GM21423 (cell line): ENCODE measurements at regions not wholly inside any gene's neighbourhood (a gene's known extent, or its start where the extent isn't known, plus 50 kb on each side); places are given as distances from the start of the nearest gene placed in this dataset.
"Not testable (repeated sequence)": the region's sequence is repeated elsewhere in the genome, so short reads cannot be mapped to it uniquely, and the experiment has no call there.

Source experiments
- ATAC-seq: cut with Tn5 transposase; IDR thresholded peaks from one replicate; pipeline ENCODE4 v1.9.1; 2021; ENCODE audit warnings: mild to moderate bottlenecking, moderate library complexity; ENCODE audit not compliant: unreplicated experiment

DNA sequence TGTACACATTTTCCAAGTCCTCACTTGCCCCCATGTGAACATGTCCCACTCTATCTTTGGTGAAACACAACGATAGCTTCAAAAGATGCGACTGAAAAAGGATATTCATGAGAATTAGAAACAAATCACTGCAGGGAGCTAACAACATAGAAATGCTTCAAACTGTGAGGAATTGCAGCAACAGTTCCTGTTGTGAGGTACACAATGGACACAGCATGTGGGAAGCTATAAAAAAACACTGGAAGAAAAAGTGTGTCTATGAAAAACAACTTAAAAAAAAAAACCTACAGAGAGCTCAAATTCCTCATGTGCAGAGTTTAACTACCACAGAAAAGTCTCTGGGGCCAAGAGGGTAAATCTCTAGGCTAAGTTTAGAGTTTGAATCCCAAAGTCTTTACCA is 51.6 kb upstream of the BLTP1 start:
- ATAC-seq: no peak

DNA sequence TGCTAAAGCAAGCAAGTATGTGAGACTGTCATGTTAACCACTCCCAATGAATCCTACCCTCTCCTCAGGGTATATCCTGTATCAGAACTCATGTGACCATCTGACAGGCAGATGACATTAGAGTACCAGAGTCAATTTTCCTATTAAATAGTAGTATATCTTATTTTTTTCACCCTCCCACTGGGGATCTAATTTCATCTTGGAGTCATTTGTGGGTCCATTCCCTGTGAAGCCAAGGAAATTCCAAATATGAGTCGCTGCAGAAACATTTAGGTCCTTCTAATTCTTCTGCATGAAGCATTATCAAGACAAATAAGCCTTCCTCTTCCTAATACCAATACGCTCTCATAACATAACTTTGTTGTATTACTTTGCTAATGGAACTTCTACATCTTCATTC is 52.2 kb upstream of the BLTP1 start:
- no peak for ATAC-seq

DNA sequence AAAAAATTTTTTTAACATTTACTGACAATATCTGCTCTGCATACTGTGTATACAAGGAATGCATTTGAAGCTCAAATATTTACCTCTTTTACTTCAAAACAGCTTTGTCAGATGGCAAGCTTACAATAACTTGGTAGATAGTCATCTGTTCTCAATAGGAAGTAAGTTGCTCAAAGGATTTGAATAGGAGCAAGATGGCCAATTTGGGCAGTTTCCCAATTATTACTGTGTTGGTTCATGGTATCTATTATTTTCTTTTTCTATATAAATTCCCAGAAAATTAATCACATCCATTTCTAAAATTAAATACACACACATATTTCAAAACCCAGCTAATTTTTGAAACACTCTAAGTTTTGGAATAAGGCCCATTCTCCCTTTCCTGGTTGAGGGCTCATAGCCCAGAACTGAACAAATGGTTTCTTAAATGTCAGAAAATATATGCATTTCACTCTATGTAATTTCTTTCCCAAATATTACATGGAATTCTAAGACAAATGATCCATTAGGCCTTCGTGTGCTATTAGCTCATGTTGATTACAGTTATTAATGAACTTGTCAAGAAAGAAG is 60.2 kb upstream of the BLTP1 start:
- ATAC-seq: no peak

- ATAC-seq: no peak
Measured at GRCh38 chr4:122091397-122091796, 60.7 kb upstream of the BLTP1 start.

- ATAC-seq: no peak
Measured at GRCh38 chr4:122090989-122091388, 61.1 kb upstream of the BLTP1 start.

DNA sequence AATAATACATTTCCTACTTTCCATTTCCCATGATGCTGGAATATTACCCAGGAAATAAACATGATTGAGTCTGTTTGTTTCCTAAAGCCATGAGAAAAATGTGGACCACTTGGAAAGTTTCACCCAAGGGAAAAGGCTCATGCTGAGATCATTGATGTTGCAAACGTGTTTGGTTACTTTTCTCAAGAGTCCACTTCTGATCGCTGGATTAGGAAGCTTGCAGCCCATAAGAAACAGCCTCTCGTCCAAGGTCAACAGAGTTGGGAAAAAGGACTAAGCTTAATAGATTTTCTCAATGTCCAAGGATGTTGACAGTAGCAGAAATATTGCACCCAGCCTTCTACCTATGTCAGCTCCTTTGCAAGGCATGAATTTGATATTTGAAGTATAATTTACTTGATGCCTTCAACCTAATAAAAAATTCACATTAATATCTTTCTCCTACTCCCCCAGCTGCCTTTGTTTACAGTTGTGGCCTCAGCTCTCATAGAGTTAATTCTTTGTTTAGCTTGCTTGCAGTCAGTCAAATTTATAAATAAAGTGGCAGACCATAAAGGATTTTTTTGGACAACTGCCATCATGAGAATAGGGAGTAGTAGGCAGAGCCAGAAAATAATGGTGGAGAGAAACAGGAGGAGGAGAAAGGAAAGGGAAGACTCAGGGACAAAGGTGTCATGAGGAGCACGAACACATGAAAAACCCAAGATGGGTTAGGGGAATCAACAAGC is 65.6 kb upstream of the BLTP1 start:
- no peak for ATAC-seq

GRCh38 chr4:122083989-122084388 is 68.1 kb upstream of the BLTP1 start:
- no peak for ATAC-seq

DNA sequence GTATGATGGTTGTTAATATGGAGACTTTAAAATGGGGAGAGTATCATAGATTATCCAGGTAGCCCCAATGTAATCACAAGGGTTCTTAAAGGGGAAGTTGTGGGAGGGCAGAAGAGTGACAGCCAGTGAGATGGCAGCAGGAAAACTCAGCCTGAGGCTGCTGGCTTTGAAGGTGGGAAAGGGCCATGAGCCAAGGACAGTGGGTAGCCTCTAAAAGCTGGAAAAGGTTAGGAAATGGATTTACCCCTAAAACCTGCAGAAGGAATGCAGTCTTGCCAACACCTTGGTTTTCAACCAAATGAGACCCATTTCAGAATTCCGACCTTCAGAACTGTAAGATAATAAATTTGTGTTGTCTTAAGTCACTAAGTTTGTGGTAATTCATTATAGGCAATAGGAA is 68.8 kb upstream of the BLTP1 start:
- ATAC-seq: no peak

DNA sequence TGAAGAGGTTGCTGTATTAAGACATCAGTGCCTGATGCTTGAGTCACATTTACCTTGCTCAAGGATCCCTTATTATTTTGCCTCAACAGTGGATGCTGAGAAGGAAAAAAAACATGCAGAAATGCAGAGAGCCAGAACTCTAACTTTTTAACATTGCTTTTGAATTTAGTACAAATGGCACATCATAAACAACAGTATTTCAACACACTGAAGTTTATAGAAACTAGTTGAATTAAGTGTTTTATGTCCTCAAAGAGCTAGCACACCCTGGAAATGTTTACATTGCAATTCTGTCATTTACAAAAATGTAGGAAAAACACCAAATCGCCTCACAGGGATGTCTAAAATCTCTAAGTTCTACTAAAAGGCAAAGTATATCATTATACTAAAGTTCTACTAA is 69.5 kb upstream of the BLTP1 start:
- no peak for ATAC-seq

DNA sequence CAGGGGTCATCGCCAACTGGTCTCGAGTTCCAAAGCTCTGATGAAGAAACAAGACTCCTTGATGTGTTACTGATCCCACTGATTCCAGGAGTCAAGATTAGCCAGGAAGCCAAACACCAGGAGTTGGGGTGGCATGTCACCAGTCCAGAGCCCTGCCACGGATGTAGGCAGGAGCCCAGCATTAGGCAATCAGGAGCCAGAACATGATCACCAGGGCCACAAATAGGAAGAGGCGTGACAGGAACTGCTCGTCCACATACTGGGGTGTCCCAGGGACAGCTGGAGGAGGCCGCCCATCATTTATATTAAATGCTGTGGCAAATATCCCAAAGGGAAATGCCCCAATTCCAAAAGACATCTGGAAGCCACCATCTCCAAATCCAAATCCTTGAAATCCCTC is 74.5 kb upstream of the BLTP1 start:
- not testable (repeated sequence) for ATAC-seq

- not testable (repeated sequence) for ATAC-seq
Measured at GRCh38 chr4:122076835-122077234, 75.3 kb upstream of the BLTP1 start.

DNA sequence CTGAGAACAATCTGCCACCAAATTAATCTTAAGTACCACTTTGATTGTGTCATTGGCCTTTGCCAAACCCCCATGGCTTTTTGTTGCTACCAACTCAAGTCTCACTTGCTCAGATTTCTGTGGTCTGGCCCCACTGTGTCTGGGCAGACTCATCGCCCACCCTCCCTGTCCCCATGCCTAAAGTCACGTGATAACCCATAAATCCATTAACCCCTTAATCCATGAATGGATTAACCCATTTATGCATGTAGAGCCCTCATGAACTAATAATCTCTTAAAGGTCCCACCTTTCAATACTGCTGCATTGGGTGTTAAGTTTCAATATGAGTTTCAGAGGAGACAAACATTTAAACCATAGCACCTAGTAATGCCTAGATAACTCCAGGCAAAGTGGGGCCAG is 78.5 kb upstream of the BLTP1 start:
- ATAC-seq: no peak

DNA sequence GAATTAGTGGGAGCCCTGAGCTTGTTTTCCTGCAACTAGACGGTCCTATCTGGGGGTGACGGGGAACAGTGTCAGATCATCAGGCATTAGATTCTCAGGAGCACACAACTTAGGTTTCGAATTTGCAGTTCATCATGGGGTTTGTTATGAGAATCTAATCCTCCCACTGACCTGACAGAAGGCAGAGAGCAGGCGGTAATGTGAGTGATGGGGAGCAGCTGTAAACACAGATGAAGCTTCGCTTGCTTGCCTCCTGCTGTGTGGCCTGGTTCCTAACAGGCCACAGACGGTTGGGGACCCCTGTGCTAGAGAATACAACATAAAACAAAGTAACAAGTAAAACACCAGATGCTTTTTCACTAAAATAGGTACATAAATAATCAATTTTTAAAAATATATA is 86.2 kb upstream of the BLTP1 start:
- no peak for ATAC-seq

DNA sequence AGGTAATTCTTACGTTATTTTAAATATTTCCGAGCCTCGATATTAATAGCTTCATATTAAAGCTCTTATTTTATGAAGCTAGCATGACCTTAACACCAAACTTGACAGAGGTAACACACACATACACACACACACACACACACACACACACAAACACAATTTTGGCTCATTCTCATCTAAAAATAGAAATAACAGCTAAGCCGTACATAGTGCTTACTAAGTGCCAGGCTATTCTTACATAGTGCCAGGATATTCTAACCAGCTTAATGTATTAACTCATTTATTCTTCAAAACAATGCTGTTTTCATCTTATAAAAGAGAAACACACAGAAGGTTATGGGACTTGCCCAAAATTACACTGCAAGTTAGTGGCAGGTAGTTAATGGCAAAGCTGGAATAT is 87.0 kb upstream of the BLTP1 start:
- ATAC-seq: no peak

DNA sequence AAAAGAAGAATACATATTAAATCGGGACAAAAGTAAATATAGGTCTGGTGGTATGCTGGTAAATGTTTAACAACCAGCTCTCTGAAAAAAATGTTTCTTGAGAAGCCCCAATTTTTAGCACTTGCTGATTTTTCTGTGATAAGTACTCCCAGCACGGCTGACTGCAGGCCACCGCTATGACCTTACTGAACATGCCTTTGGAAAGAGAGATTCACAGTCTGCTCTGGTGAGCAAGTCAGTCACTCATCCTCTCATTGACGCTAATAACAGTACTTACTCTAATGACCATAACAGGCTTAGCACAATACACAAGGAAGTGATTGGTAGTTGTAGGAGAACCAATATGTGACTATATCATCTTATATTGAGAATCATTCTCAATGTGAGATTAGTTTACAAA is 98.9 kb upstream of the BLTP1 start:
- ATAC-seq: no peak

DNA sequence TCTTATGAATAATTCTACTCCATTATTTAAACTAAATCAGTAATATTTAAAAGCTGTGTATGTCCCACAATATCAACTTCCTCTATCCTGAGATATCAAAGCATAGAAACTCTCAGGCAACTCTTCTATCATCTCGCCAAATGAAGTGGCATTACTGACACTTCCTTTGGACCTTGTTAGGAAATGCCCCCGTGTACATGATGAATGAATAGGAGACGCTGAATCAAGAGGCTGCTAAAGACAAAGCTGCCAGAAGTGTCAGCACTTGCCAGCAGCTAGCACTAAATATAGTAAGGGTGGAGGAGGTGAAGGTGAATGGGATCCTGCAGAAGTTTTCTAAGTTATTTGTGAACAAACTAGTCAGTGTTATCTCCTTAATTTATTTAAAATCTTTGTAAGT is 99.5 kb upstream of the BLTP1 start:
- no peak for ATAC-seq

GRCh38 chr4:122050841-122051240 is 99.0 kb upstream of the TRPC3 start:
- ATAC-seq: no peak

GRCh38 chr4:122047456-122048425 is 95.9 kb upstream of the TRPC3 start:
- no peak for ATAC-seq

DNA sequence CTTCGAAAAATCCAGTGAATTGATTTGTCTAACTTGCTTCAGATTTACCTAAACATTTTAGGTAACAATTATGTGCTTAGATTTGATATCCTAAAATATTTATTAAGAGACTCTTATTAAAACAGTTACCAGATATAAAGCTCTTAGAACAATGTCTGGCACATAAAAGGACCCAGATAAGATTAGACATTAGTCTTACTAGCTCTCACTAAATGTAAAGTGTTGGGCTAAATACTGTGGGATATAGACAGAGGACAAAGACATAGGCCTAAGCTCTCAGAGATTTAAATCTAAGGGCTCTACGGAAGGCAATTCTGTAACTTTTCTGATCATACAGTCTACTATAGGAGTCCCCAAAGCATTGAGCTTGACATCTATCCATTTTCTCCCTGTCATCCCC is 94.4 kb upstream of the TRPC3 start:
- ATAC-seq: no peak

GRCh38 chr4:122045533-122045932 is 93.7 kb upstream of the TRPC3 start:
- ATAC-seq: no peak

GRCh38 chr4:122044501-122044900 is 92.6 kb upstream of the TRPC3 start:
- no peak for ATAC-seq

DNA sequence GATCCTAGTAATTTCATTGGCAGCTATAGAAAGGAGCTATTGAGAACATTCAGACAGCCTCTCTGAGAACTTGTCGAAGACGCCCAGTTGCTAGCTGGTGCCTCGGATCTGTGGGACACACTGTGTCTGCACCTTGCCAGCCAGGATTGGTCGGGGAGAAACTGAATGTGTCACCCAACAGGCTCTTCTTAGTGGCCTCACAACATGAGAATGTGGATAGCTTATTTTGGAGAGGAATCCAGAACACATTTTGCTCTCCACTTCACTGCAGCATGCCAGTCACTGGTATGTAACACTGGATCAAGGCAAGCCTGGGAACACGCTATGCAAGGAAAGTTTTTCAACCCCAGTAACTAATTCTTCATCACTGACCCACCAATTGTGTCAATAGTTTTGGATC is 89.5 kb upstream of the TRPC3 start:
- no peak for ATAC-seq
